HG02798 (cell line): ENCODE measurements at regions not wholly inside any gene's neighbourhood (a gene's known extent, or its start where the extent isn't known, plus 50 kb on each side); places are given as distances from the start of the nearest gene placed in this dataset.
A peak's percentile ranks its signal among the peaks of the same experiment; 100 is the strongest.
"Not testable (repeated sequence)": the region's sequence is repeated elsewhere in the genome, so short reads cannot be mapped to it uniquely, and the experiment has no call there.

Experiments used
- ATAC-seq: cut with Tn5 transposase; IDR thresholded peaks from one replicate; pipeline ENCODE4 v1.9.1; 2021; ENCODE audit warnings: mild to moderate bottlenecking; ENCODE audit not compliant: unreplicated experiment, poor library complexity

GRCh38 chr2:209125291-209125690, 298.6 kb upstream of the MAP2 start:
- ATAC-seq: no peak

GRCh38 chr2:209138079-209138478, 285.8 kb upstream of the MAP2 start:
- no peak for ATAC-seq

GRCh38 chr2:209141142-209141541, 282.7 kb upstream of the MAP2 start:
- no peak for ATAC-seq

GRCh38 chr2:209141818-209142217, 282.0 kb upstream of the MAP2 start:
- ATAC-seq: no peak

- ATAC-seq: not testable (repeated sequence)
These were observed 278.6 kb upstream of the MAP2 start for GRCh38 chr2:209145220-209145691.

GRCh38 chr2:209145941-209146681, 277.7 kb upstream of the MAP2 start:
- peak; percentile 29 for ATAC-seq

- peak; percentile 55 for ATAC-seq
These were observed 277.0 kb upstream of the MAP2 start for GRCh38 chr2:209146682-209147320.

GRCh38 chr2:209147981-209148380, 275.9 kb upstream of the MAP2 start:
- ATAC-seq: no peak

GRCh38 chr2:209160800-209161588, 262.9 kb upstream of the MAP2 start:
- ATAC-seq: no peak

GRCh38 chr2:209162129-209162528, 261.7 kb upstream of the MAP2 start:
- no peak for ATAC-seq

GRCh38 chr2:209181984-209182383, 241.9 kb upstream of the MAP2 start:
- no peak for ATAC-seq

- ATAC-seq: not testable (repeated sequence)
These were observed 237.0 kb upstream of the MAP2 start for GRCh38 chr2:209186886-209187285.

- ATAC-seq: no peak
These were observed 234.0 kb upstream of the MAP2 start for GRCh38 chr2:209189893-209190292.

- ATAC-seq: no peak
These were observed 232.7 kb upstream of the MAP2 start for GRCh38 chr2:209191139-209191538.

- ATAC-seq: no peak
These were observed 229.1 kb upstream of the MAP2 start for GRCh38 chr2:209194717-209195116.

- peak; percentile 65 for ATAC-seq
These were observed 215.6 kb upstream of the MAP2 start for GRCh38 chr2:209208211-209208610.

- no peak for ATAC-seq
These were observed 213.9 kb upstream of the MAP2 start for GRCh38 chr2:209209943-209210342.

GRCh38 chr2:209230560-209230959, 193.3 kb upstream of the MAP2 start:
- ATAC-seq: no peak

GRCh38 chr2:209236377-209236776, 187.5 kb upstream of the MAP2 start:
- no peak for ATAC-seq

- ATAC-seq: no peak
These were observed 184.9 kb upstream of the MAP2 start for GRCh38 chr2:209238765-209239584.
